Ovary (tissue), 3 donors: ENCODE measurements at regions not wholly inside any gene's neighbourhood (a gene's known extent, or its start where the extent isn't known, plus 50 kb on each side); places are given as distances from the start of the nearest gene placed in this dataset.

ENCODE experiments used
- POLR2A ChIP-seq: fragments of 450-650 bp; IDR thresholded peaks from one replicate; pipeline ENCODE4 v1.6.1; 2017; ENCODE audit warnings: antibody characterized with exemption, mild to moderate bottlenecking, moderate library complexity
- TF ChIP-seq, protein P1 (sequence below), 3 donors: fragments of 450-650 bp in 2 of 3; fragments of 200-600 bp in 1 of 3; IDR thresholded peaks; one replicate each; pipeline versions ENCODE4 v1.5.1 to v1.8.0; 2016 to 2022; ENCODE audit warnings: antibody characterized with exemption in 3 of 3, mild to moderate bottlenecking in 1 of 3
- donor health status: DM: no; HTN: no; CAD: no.

DNA sequence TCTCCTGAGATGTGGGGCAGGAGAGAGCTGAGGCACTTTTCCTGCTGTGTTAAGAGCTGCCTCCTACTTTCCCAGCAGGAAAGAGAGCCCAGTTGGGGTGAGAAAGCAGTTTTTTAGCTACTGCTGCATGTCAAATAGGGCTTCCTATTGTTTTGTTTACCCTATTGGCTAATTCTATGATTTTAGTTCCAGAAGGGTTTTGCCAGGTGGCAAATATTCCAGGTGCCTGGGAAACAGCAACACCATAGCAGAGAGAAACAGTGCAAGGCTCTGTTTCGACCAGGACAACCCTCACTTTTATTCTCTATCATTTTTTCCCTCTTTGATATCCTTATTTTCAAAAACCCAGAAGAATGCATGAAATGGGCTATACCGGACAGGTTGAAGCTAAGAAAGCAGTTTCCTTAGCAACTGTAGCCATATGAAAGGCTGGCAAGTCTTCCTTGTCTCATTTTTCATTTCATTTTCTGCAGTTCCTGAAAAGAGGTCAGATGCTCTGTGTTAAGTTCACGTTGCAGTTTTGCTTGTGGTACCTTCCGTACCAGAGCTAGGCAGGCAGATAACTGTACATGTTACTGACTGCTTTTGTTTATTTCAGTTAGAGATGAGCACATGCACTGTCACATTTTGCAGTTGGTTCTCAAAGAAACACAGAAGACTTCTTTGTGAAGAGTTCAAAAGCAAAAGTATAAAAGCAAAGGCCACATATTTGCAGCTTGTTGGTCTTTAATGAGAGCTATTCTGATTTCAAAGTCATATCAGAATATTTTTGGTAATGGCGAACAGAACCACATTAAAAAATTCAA is 84.8 kb downstream of the AQP4 start:
- TF ChIP-seq, protein P1, sequence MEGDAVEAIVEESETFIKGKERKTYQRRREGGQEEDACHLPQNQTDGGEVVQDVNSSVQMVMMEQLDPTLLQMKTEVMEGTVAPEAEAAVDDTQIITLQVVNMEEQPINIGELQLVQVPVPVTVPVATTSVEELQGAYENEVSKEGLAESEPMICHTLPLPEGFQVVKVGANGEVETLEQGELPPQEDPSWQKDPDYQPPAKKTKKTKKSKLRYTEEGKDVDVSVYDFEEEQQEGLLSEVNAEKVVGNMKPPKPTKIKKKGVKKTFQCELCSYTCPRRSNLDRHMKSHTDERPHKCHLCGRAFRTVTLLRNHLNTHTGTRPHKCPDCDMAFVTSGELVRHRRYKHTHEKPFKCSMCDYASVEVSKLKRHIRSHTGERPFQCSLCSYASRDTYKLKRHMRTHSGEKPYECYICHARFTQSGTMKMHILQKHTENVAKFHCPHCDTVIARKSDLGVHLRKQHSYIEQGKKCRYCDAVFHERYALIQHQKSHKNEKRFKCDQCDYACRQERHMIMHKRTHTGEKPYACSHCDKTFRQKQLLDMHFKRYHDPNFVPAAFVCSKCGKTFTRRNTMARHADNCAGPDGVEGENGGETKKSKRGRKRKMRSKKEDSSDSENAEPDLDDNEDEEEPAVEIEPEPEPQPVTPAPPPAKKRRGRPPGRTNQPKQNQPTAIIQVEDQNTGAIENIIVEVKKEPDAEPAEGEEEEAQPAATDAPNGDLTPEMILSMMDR (IDR thresholded peaks at IDR 0.05): no peak
- no peak for TF ChIP-seq POLR2A
